Cardiac fibroblast (primary cell): ENCODE measurements at regions not wholly inside any gene's neighbourhood (a gene's known extent, or its start where the extent isn't known, plus 50 kb on each side); places are given as distances from the start of the nearest gene placed in this dataset.

Source experiments
- DNase-seq, 2 donors: peaks; one replicate each; pipeline versions ENCODE4 v3.0.0 to v3.0.0-alpha.2; 2010; ENCODE audit warnings: low read depth in 2 of 2
- H3K4me3 ChIP-seq, 2 donors: replicated peaks in 1 of 2; 1 replicate in 1 of 2; 2 replicates in 1 of 2; pipeline ENCODE4 v1.5.1; 2011; ENCODE audit warnings: low read depth in 2 of 2, low read length in 2 of 2, mild to moderate bottlenecking in 2 of 2, moderate library complexity in 1 of 2
- TF ChIP-seq, protein P1 (sequence below): IDR thresholded peaks from one replicate; pipeline ENCODE4 v1.5.1; 2011; ENCODE audit warnings: low read depth, mild to moderate bottlenecking, low read length, inconsistent platforms

DNA sequence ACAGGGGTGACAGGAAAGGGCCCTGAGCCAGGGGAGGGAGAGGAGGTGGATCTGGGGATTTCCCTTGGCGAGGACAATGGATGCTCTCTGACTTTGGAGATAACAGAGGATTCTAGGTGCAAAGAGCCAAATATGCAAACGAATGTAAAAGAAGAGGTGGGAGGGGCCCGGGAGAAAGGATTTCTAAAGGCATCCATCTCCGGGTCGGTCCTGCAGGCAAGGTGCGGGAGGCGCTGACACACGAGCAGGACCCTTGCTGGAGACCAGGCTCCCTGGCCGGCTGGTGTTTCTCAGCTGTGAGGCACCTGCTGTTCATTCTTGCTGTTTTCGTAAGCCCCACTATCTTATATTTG is 115.2 kb upstream of the TLE3 start:
- no peak overlapping the region for H3K4me3 ChIP-seq
- DNase-seq, result no peak
- TF ChIP-seq, protein P1, sequence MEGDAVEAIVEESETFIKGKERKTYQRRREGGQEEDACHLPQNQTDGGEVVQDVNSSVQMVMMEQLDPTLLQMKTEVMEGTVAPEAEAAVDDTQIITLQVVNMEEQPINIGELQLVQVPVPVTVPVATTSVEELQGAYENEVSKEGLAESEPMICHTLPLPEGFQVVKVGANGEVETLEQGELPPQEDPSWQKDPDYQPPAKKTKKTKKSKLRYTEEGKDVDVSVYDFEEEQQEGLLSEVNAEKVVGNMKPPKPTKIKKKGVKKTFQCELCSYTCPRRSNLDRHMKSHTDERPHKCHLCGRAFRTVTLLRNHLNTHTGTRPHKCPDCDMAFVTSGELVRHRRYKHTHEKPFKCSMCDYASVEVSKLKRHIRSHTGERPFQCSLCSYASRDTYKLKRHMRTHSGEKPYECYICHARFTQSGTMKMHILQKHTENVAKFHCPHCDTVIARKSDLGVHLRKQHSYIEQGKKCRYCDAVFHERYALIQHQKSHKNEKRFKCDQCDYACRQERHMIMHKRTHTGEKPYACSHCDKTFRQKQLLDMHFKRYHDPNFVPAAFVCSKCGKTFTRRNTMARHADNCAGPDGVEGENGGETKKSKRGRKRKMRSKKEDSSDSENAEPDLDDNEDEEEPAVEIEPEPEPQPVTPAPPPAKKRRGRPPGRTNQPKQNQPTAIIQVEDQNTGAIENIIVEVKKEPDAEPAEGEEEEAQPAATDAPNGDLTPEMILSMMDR, result no peak

GRCh38 chr15:70212286-70212962 is 114.7 kb upstream of the TLE3 start:
- peak in 1 of 2 donors; percentile 43 for DNase-seq
- TF ChIP-seq, protein P1, result no peak
- no peak overlapping the region for H3K4me3 ChIP-seq

DNA sequence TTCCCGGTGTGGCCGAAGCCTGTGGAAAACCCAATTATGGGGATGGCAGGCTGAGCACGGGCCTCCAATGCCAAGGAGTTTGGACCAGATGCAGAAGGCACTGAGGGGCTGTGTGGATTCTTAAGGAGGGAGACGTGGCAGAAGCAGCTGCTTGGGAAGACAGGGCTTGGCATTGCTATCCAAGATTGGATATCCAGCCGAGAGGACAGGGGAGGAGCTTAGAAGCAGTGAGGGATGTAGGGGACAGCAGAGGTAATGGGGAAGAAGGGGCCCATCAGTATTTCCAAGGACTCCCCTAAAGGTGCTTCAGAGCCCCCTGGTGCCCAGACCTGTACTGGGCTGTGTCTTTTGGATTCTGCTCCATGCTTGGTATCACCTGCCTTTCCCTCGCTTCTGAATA is 112.8 kb upstream of the TLE3 start:
- DNase-seq, result no peak

DNA sequence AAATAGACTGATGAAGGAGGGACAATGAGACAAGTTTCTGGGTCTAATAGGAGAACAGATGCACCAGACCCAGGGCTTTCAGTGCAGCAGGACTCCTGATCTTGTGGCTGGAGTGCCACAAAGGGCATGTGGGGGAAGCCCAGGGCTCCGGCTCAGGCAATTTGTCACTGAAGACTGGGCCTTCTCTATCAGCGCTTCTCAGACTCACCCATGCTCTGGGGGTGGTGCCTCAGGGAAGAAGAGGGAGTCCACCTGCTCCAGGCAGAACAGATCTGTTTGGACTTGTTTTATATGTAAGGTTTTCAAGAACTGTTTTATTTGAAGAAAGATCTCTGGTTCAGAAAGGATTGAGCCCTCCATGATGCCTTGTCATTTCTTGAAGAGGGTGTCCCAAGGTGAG is 112.4 kb upstream of the TLE3 start:
- no peak overlapping the region for H3K4me3 ChIP-seq
- TF ChIP-seq, protein P1, result no peak
- DNase-seq, result no peak

More for the DNA sequence above, 112.8 kb upstream of the TLE3 start:
- H3K4me3 ChIP-seq, result no peak overlapping the region
- TF ChIP-seq, protein P1, result peak; percentile 18

DNA sequence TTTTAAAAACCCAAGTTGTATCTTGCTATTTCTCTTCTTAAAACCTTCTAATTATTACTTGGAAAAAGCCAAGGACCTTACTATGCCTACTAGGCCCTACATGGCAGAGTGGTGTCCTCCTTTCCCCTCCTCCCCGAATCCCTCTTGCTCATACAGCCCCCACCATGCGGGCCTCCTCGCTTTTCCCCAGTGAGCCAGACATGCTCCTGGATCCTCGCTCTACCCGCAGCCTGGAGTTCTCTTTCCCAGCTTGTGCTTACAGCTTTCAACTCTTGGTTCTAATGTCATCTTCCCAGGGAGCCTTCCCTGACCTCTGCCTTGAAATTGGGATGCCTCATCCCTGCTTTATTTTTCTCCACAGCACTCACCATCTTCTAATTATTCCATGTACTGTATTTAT is 111.8 kb upstream of the TLE3 start:
- H3K4me3 ChIP-seq, result no peak overlapping the region
- TF ChIP-seq, protein P1, result no peak
- no peak for DNase-seq

DNA sequence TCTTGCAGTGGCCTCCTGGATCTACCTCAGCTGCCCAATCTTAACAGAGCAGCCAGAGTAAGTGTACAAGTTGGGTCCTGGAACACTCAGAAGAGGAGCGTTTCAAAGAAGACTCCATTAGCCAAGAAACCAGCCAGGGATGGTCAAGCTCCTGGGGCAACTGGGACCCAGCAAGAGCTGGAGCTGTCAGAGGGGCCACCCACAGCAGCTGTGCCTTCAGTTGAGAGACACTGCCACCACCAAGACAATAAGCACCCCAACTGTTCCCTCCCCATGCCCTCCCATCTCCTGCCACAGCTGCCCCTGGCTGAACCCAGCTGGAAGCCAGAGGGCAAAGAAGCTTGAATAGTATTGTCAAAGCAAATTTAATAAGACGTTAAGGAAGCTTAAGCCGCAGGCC is 110.6 kb upstream of the TLE3 start:
- H3K4me3 ChIP-seq, result no peak overlapping the region
- TF ChIP-seq, protein P1, result no peak
- DNase-seq, result no peak

- no peak for DNase-seq
Measured at GRCh38 chr15:70206668-70207067, 109.0 kb upstream of the TLE3 start.

More at GRCh38 chr15:70206668-70207067, 109.0 kb upstream of the TLE3 start:
- no peak overlapping the region for H3K4me3 ChIP-seq
- TF ChIP-seq, protein P1, result no peak
